HG02571 (cell line): ENCODE measurements at regions not wholly inside any gene's neighbourhood (a gene's known extent, or its start where the extent isn't known, plus 50 kb on each side); places are given as distances from the start of the nearest gene placed in this dataset.
"Not testable (repeated sequence)": the region's sequence is repeated elsewhere in the genome, so short reads cannot be mapped to it uniquely, and the experiment has no call there.

Experiments
- ATAC-seq: cut with Tn5 transposase; IDR thresholded peaks from one replicate; pipeline ENCODE4 v1.9.1; 2021; ENCODE audit warnings: mild to moderate bottlenecking, moderate library complexity; ENCODE audit not compliant: unreplicated experiment

DNA sequence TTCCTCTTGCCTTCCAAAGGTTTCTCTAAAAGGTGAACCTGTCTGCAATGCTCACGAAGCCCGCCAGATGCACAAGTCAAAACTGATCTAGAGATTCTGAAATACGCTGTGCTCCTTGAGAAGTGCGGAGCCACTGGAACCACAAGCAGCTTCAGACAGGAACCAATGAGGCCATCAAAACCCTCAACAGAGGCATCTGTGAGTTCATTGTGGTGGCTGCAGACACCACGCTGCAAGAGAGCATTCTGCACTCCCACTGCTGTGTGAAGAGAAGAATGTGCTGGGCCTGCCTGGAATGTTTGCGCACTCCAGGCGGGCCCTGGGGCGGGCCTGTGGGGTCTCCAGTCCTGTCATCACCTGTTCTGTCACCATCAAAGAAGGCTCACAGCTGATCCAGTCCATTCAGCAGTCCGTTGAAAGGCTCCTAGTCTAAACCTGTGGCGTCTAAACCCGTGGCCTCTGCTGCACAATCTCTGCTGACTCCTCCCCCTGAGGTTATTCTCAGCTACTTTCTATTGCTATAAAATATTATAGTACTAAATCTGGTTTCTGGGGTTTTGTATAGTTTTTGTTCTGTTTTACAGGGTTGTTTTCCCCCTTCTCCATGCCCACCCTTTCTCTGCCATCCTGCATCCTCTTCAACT lies 187.4 kb downstream of the FAM72C start:
- not testable (repeated sequence) for ATAC-seq

DNA sequence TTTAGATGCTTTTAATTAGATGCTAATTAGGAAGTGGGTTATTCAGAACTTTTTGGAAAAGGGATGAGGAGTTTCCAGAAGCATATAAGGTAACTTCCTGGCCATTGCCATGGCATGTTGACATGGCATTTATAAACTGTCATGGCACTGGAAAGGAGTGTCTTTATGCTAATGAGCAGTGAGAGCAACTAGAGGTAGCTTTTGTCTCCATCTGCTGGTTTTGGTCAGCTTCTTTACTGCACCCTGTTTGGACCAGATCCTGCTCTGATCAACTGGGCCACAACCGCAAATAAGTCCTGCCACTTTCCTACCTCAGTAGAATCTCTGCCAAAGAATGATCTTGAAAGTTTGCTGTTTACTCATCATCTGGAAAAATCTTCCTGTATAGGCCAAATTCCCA lies 193.6 kb downstream of the FAM72C start:
- not testable (repeated sequence) for ATAC-seq

DNA sequence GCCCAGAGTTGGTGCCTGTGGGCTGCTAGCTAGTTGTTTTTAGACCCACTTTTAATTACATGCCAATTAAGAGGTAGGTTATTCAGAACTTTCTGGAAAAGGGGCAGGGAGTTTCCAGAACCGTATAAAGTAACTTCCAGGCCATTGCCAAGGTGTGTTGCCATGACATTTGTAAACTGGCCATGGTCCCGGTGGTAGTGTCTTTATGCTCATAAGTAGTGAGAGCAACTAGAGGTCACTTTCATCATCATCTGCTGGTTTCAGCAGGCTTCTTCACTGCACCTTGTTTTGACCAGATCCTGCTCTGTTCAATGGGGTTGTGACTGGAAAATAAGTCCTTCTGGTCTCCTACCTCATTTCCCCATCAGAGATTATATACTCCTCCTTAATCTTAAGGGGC lies 207.0 kb downstream of the FAM72C start:
- not testable (repeated sequence) for ATAC-seq

DNA sequence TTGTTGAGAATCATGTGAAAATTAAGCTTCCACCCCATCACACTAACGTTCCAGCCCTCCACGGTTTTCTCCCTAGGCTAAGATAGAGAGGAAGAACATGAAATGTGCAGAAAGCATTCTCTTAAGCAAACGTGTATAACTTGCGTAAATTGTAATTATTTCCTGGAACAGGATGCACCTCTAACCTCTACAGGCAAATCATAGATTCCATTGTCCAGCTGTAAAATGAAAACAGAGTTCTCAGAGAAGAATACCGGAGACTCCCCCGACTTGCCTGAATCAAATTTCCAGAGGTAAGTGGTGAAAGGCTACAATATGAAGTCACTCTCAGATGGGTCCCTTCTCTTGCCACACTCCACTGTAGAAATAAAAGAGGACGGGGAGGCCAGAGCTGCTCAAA lies 211.4 kb downstream of the FAM72C start:
- not testable (repeated sequence) for ATAC-seq

DNA sequence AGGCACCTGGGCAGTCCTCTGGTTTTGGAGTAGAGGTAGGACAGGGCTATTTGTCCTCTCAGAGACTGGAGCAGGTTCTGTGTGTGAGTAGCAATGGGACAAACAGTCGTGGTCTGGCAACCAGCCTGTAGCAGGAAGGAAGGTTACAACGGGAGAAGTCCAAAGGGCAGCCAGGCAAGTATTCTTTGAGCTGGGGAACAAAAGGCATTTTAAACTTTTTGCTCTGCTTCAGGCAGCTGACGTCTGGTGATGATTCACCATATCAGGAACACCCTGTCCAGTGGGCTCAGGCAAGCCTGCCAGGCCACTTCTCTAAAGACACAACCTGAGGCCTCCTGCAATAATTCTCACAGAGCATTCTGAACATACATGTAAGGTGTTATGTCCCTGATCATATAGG lies 215.8 kb downstream of the FAM72C start:
- not testable (repeated sequence) for ATAC-seq

DNA sequence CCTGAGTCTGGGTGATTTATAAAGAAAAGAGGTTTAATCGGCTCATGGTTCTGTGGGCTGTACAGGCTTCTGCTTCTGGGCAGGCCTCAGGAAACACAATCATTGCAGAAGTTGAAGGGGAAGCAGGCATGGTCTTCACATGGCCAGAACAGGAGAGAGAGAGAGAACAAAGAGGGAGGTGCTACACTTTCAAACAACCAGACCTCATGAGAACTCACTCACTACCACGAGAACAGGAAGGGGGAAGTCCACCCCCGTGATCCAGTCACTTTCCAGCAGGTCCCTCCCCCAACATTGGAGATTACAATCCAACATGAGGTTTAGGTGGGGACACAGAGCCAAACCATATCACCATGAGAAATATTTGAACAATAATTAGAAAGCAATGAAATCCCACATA lies 222.9 kb downstream of the FAM72C start:
- ATAC-seq, result no peak

DNA sequence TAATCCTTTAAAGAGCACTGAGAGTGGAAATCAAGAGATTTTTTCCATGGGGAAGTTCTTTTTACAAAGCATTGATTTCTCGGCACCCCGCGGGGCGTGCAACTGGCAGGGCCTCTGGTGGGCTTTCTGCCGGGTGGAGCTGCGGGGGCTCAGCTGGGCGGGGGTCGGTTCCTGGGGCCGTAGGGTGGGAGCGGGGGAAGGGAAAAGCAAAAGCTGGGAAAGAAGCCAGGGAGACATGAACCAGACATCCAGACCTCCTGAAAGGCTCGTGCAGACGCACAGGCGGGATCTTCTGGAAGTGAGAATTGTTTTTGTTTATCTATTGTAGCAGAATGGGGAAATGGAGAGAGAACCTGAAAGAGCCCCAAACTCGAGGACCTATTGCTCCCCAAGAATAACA lies 235.2 kb downstream of the FAM72C start:
- no peak for ATAC-seq

DNA sequence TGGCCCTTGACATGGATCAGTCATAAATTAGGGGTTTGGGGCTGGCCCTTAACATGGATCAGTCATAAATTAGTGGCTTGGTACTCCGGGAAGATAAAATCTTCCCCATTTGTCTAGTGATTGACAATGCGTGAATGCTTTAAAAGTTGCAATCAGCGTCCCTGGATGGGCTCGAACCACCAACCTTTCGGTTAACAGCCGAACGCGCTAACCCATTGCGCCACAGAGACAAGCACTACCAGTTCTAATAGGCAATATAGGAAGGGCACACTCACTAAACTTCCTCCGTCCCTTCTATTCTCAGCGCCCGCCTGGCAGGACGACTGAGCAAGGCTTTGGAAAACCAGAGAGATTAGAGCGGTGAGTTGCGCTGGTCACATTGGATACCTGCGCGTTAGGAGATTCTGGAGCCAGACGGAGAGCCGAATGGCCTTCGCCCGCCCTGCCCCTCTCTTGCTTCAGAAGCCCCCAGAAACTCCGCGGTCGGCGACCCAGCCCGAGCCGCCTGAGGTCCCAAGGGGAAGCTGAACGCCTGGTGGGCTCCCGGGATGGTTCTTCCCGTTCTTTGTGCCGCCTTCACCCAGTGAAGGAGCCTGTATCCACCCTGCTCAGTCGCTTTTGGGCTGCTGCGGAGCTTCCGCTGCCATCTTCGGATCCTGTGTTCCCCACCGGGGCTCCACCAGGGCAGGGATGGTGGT lies 235.9 kb downstream of the FAM72C start:
- ATAC-seq, result no peak

DNA sequence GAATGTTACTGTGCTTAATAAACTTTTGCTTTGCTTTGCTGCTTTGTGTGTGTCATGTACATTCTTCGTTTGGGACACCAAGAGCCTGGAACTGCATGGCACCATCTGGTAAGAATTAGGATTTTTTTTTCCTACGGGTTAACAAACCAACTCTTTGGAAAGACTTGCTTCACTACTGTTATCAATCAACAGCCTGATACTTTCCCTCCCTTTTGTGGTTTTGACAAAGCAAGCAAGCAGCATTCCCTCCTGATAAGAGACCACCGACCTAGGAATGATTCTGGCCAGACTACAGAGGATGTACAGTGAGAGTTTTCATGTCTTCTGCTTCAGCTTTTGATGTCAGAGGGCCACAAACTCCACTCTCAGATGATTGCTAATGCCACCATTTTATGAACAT lies 237.5 kb downstream of the FAM72C start:
- ATAC-seq, result not testable (repeated sequence)

DNA sequence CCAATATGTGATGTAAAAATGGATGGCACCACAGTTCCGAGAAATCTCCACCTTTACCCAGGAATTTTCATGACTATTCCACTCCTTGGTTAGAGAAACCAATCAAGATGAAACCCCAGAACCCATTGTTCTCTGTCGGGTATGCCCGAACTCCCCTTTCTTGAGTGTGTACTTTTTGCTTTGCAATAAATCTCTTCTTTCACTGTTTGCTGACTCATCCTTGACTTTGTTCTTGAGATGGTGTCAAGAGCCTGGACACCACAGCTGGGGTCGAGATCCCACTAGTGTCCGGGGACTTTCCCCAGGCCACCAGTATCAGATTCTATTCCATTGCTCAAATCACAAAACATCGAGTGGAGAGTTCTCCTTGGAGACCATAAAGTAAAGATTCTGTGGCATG lies 240.9 kb downstream of the FAM72C start:
- ATAC-seq, result not testable (repeated sequence)

DNA sequence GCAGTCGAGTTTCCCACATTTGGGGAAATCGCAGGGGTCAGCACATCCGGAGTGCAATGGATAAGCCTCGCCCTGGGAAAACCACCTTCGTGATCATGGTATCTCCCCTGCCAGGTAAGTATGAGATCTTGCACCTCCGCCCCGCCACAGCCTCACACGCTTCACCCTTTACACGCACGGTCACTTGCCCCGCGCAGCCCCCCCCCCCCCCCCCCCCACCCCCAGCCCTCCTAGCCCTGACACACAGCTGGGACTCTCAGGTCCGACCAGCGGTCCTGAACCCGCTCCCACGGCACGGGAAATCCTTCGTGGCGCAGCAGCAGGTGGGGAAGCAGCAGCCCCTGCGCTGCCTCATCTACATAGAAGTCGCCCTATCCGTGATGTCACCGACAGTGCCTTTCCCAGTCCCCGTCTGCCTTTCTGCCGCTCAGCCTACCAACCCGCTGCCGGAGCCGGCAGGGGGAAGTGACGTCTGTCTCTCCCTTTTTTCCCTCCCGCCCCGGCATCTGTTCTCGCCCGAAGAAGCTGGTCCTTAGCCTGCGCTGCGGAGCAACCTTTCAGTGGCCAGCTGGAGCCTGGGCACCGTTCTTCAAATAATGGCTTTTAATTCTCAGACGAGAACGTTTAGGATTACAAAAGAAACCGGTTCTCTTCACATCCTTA lies 242.2 kb downstream of the FAM72C start:
- ATAC-seq, result peak; percentile 65

DNA sequence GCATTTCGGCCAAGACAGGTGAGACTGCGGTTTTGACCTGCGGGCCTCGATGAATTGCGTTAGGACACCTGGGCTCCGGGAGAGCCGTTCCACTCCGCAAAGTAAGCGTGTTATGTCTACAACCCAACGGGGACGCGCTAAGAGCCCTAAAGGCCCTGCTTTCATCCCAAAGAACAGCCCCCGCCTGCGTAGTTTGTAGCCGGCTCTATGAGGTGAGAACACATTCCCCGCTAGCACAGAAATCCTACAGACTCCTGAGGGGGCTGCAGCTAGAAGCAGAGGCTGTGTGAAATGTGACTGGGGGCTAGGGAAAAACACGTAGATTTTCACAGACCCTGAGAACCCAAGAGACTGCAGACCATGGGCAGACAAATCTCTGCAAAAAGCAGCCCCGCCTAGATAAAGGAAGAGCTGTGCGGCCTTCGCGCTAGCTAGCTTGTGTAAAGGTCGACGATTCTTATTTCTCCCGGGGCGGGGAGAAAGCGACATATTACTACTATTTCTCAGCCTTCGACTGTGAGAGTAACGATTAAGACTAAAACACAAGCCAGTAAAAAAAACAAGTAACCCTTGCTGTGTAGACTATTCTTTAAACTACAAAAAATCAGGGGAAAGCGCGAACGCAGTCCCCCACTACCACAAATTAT lies 242.9 kb downstream of the FAM72C start:
- ATAC-seq, result peak; percentile 89

DNA sequence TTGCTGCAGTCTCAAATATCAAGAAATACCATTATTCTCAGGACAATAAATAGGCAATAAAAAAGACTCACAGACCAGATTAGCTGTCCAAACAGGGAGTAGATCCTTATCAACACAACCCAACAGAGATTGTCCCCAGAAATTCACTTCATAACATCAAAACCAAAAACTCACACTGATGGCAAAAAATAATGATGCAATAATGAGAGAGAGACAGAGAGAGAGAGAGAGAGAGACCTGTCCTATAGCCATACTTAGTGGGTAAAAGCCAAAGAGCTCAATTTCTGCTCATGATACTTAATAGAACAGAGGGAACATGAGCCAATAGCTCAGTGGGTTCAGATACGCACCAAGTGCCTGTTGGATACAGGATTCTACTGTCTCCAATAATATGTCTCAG lies 244.5 kb downstream of the FAM72C start:
- no peak for ATAC-seq

DNA sequence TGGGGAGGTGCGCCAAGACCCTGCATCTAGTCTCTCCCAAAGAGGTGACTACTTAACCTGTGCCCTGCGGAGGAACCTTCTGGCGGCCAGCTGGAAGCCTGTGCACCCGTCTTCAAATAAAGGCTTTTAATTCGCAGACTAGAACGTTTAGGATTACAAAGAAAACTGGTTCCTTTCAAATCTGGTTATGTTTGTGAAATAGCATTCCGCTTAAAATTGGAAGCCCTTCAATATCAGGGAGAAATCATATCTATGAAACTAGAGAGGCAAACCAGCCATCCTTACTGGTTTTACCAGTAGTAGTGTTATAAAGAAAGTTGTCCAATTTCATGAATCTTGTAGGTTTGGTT lies 250.8 kb downstream of the FAM72C start:
- no peak for ATAC-seq

DNA sequence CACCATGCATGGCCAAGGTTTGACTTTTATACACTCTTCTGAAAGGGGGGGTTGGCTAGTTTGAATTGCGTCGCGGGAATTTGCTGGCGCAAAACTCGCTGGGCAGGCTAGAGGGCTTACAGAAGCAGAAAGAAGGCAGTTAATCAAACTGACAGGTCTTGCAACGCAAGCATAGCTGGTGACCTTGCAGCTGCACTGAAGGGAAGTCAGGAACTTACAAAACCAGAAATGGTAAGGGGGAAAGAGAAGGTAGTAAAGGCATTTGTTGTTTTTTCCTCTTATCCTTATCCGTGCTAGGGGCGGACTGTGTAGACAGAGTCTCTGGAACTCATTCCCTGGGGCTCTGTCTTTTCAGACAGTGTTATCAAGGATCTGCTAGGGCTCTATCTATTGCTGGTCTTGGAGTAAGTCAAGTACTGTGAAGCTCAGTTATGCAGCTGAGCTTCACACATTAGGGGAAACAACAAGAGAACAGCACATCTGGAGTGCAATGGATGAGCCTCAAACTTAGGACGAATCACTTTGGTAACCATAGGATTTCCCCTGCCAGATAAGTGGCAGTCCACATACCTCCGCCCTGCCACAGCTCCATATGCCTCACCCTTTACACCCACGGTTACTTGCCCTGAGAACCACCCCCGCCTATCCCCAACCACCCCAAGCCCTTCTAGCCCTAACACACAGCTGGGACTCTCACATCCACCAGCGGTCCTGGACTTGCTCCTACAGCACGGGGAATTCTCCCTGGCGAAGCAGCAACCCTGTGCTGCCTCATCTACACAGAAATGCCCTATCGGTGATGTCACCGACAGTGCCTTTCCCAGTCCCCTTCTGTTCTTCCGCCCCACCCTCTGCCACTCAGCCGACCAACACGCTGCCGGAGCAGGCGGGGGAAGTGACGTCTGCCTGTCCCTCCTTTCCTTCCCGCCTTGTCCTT lies 251.4 kb downstream of the FAM72C start:
- no peak for ATAC-seq

DNA sequence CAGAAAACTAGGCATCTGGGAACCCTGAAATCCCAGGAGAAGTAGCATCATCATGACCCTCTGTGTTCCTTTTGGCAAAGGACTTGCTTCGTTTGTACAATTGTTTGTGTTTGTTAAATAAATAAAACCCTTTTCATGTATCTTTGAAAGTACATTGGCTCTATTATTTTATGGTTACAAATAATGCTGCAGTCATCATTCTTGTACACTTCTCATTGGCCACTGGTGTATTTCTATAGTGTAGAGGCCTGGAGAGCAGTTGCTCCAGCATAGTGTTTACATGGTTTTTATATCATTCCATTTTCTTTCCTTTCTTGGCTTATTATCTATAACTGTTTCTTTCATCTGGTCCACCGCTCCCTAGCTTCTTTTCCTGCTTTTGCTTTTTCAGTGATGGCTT lies 253.3 kb downstream of the FAM72C start:
- ATAC-seq, result no peak

DNA sequence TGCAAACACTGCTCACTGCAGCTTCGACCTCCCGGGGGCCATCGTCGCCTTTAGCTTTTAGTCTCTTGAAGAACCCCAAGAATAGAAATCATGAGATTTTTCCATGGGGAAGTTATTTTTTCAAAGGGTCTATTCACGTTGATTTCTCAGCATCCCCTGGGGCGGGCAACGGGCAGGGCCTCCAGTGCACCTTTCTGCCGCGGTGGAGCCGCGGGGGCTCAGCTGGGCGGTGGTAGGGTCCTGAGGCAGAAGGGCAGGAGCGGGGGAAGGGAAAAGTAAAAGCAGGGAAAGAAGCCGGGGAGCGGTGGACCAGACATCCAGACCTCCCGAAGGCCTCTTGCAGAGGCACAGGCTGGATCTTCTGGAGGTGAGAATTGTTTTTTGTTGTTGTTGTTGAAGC lies 253.8 kb downstream of the FAM72C start:
- ATAC-seq, result no peak

DNA sequence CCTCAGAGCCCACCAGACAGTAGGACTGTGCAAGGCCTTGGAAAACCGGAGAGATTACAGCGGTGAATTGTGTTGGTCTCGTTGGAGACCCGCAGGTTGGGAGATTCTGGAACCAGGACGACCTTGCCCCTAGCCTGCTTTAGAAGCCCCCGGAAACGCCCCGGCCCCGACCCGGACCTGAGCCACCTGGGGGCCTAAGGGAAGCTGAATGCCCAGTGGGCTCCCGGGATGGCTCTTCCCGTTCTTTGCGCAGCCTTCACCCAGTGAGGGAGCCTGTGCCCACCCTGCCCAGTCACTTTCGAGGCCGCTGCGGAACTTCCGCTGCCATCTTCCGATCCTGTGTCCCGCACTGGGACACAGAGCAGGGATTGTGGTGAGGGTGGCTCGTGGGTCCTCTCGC lies 254.4 kb downstream of the FAM72C start:
- ATAC-seq, result no peak

DNA sequence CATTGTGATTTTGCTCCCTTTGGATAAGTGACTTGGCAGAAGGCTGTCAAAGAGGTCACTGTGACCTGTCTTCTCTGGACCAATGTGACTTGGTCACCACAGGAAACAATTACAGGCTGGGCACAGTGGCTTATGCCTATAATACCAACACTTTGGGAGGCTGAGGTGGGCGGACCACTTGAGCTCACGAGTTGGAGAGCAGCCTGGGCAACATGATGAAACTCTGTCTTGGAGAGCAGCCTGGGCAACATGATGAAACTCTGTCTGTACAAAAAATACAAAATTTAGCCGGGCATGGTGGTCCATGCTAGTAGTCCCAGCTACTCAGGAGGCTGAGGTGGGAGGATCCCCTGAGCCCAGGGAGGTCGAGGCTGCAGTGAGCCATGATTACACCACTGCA lies 256.9 kb downstream of the FAM72C start:
- not testable (repeated sequence) for ATAC-seq

DNA sequence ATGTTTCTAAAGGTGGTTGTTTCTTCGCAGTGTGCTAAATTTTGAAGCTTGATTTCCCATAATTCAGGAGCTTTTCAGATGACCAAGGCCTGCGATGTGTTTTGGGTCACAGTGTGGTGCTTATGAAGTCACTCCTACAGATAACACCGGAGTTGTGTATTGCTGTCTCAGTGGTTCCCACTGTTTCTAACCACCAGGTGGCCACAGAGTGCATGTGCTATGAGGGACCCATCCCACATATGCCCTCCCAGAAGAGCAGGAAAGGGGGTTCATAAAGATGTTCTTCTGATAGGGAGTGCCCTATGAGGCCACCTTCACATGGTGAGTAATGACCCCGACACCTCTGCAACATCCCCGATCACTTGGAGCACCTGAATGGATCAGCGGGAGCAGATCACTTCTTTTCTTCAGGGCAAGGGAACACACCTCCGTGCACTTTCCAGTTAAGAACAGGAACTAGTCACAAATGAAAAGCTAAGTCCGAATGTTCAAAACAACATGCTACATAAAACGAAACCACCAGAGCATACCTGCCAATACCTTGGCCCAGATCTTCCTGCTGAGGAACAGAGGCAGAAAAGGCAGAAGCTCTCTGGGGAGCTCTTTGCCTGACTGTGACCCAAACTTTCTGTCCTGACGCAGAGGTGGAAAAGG lies 262.1 kb downstream of the FAM72C start:
- not testable (repeated sequence) for ATAC-seq
